ENCODE measurements at regions not wholly inside any gene's neighbourhood (a gene's known extent, or its start where the extent isn't known, plus 50 kb on each side); places are given as distances from the start of the nearest gene placed in this dataset.
A peak's percentile ranks its signal among the peaks of the same experiment; 100 is the strongest.

DNA sequence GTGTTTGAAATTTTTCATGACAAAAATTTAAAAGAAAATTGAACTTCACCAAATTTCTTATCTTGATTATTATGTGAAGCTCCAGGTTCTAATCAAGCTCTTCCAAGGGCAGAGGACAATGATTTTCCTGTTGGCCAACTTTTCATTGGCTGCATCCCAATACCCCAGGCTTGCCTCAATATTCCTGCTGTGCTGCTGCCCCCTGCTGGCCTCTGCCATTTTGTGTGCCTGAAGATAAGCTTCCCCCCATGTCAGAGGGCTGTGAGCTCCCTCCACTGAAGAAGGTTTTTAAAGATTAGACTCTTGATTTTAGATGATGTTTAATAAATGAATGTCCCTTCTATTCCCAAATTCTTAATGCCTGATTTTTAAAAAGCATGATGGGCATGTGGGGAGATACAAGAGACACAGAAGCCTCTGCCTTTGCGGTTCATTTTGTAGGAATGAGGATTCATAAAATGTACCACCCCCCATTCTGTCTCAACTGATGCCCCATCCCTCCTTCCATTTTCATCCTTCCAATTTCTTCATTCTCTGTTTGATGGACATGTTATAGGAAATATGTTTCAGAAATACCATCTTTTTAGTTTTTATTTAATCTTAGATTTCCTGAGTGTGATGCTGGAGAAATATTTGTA, 76.7 kb upstream of the RGS6 start:
- peak; percentile 44 for DNase-seq

GRCh38 chr14:71856199-71856919, 75.9 kb upstream of the RGS6 start:
- no peak for DNase-seq

DNA sequence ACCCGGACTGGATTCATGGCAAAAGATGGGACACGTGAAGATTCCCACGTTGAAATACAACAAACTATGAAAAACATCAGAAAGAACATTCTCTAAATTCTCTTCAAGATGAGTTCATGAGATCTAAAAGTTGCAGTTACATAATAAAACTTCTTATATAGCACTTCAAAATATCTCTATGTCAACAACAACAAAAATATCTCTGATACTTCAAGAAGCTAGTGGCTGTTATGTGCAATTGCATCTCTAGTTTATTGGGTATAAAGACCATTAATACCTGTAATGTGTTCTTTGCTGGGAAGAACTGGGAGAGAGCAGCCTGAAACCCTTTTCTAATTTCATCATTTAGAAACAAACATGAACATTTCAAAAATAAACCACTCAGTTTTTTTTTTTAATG, 69.2 kb upstream of the RGS6 start:
- no peak for DNase-seq

GRCh38 chr14:71863766-71864165, 68.5 kb upstream of the RGS6 start:
- DNase-seq: no peak

All from activated T-cell treated with anti-CD3 and anti-CD28 coated beads, Interleukin-2, amount 50 U/mL, for 1 hour (primary cell).